ENCODE measurements at regions not wholly inside any gene's neighbourhood (a gene's known extent, or its start where the extent isn't known, plus 50 kb on each side); places are given as distances from the start of the nearest gene placed in this dataset.
"Not testable (repeated sequence)": the region's sequence is repeated elsewhere in the genome, so short reads cannot be mapped to it uniquely, and the experiment has no call there.

DNA sequence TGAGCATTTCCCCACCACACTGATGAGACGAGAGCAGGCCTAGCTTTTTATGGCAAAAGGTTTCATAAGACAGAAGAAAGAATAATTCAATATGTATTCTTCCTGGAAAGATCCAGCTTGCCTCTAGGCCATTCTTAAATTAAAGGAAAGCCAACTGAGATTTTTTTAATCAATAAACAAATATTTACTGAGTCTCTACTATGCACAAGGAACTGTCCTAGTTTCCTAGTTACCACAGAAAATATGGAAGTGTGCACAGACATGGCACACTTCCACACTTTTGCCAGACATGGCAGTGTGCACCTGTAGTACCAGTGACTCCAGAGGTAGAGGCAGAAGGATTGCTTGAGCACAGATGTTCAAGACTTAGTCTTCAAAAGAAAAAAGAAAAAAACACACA lies 281.0 kb downstream of the CETN3 start:
- DNase-seq = no peak

DNA sequence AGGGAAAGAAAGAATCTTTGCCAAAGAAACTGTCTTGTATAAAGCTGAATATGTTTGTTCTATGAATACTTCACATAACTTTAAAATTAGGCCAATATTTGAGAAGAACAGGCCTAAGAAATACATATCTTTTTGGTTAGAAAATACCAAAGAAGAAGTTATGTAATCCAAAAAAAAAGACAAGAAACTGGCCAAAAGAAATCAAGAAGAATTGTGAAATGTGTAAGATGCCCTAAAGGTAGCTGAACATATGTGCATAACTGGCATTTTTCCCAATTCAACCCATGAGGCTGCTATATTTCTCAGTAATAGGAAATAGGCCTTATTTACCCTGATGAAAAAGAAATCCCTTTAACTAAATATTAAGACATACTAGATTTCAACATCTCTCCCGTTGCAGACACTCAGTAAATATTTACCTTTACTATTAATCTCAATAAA lies 290.0 kb downstream of the CETN3 start:
- no peak for DNase-seq

DNA sequence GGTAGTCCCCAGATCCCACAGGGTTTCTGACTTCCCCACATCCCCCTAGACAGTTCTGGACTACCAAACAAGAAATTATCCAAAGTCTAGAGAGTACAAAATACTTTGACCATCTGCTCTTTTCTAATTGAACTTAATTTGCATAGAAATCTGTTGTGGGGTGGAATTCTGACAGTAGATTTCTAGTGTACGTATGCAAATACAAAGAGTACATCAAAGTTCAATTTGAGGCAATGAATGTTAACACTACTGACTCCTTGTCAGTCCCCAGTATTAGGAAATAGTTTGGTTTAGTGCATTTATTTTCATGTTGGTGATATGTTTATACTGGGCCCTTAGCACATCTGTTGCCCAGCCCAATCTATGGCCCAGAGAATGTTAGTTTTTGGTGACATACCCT lies 292.6 kb downstream of the CETN3 start:
- peak; percentile 1 for DNase-seq

DNA sequence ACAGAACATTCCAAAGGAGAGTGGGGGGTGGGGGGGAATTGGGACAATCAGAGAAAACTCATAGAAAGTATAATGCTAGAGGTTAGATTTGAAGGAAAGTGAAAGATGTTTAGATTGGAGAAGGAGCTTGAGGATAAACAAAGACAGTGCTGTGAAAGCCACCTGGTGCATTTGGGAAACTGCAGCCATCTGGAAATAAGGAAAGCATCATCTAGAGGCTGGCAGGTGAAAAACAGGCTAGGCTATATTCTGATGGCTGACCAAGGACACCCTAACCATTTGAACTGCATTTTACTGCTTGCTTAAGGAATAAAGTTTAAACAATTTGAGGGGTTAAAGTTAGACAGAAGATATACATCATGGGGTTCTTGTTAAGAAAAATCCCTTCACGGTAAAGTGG lies 296.4 kb downstream of the CETN3 start:
- DNase-seq = no peak

DNA sequence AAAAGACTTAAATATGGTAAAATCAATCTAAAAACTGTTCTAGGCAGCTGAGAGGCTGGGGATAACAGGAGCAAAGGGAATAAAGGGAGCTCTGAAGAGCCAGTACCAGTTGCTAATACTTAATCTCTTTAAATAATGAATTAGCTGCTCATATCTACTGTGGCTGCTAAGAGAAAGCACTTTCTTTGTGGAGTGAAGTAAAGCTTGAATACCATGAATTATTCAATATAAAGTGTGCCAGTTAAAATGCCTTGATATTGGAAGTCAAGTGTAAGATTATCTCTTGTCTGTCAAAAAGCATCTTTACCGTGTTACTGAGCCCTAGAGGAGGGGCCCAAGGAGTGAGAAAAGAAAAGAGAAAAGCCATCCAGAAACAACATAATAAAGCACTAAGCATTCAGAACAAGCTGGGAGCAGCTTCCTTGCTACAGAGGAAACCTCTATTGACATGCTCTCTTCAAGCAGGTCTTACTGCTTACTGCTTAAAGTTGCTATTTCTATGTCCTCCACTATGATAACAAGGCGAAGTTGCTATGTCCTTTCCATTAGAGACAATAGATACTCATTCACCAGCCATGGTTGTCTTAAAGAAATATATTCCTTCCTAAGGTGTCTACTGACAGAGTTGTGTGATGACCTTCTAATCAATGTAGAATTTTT lies 297.4 kb downstream of the CETN3 start:
- DNase-seq = no peak

DNA sequence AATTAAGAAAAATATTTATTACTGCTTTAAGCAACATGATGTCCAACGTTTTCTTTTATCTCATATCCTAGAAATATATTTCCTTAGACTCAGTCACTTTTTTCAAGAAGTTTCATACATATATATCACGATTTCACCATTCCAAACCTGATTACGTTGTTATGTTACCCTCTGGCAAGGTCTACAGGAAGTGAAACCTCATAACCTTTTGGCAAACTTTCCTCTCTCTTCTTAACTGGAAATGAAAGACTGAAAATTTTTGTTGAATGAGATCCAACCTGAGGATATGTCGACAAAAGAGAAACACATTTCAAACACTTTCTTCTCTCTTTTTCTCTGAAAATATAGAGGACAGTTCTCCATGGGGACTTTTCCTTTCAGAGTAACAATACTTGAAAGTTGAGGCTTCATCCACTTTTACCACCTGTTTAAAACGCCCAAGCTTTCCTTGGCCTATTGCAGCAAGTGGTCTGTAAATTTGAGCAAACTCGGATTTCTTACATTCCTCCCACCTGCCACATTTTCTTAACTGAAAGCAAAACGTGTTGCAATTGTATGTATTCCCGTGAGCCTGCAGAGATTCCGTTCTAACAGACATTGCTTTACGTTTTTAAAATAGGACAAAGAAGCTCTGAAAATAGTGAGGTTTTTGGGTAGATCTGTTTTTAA lies 298.1 kb downstream of the CETN3 start:
- DNase-seq = no peak

DNA sequence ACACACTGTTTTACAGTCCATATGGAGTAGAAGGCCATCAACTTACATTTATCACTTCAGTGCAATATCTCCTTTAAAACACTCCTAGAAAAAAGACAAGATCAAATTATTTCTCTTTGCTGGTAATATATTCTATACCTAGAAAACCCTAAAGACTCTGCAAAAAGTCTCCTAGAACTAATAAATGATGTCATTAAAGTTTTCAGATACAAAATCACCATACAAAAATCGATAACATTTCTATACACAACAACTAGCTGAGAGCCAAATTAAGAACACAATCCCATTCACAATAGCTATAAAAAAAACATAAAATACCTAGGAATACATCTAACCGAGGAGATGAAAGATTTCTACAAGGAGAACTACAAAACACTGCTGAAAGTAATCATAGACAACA lies 300.3 kb downstream of the CETN3 start:
- no peak for DNase-seq

DNA sequence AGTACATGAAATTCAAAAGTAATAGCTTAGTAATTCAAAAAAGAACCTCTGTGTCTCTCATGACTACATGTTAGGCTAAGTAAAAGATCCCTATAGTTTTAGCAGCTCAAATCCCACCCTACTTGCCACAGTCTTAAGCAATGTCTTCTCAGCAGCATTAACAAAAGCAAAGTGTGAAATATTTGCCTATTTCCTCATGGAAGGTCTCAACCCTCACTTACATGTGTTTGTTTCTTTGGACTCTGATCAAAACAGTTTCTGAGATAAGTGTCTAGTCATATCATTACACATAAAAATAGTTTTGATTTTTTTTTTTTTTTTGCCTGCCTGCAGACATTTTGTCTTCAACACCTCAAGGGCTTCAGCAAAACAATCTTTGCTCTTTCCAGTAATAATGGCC lies 310.5 kb downstream of the CETN3 start:
- no peak for DNase-seq

DNA sequence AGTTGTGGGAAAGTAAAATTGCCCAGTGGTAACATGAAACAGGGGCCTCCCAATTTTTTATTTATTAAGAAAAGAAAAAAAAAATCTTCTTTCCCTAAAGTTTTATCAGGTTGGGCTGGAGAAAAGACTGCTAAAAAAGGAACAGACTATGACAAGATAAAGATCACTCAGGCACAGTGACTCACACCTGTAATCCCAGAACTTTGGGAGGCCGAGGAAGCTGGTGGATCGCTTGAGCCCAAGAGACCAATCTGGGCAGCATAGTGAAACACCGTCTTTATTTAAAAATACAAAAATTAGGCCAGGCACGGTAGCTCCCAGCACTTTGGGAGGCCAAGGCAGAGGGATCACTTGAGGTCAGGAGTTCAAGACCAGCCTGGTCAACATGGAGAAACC lies 312.5 kb downstream of the CETN3 start:
- DNase-seq = no peak

DNA sequence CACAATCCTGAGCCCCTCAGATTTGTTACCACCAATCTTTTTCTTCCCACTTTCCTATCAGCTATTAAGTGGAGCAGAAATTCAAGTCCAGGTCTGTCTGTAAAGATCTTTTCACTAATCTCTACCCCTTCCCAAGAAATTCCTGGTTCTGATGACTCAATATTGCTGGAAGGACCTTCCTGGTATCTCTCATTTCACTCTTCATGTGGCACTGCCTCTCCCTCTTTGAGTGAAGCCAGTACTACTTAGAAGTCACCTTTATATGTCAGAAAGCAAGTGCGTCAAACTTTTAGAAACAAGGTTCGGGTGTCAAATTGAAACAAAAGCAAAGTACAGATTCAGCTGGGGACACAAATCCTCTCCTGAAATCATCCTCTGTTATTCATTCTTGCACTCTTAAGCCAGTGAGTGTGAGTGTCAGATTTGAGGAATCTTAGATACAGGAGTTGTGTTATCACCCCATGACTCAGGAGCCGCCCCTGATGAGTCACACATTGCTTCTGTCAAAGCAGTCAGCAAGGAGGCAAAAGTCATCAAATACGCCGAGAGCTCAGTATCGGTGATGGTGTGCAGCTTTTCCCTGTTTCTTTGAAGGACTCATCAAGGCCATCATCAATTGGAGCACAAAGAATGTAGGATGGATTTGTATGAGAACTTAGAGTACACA lies 313.0 kb downstream of the CETN3 start:
- DNase-seq = no peak

DNA sequence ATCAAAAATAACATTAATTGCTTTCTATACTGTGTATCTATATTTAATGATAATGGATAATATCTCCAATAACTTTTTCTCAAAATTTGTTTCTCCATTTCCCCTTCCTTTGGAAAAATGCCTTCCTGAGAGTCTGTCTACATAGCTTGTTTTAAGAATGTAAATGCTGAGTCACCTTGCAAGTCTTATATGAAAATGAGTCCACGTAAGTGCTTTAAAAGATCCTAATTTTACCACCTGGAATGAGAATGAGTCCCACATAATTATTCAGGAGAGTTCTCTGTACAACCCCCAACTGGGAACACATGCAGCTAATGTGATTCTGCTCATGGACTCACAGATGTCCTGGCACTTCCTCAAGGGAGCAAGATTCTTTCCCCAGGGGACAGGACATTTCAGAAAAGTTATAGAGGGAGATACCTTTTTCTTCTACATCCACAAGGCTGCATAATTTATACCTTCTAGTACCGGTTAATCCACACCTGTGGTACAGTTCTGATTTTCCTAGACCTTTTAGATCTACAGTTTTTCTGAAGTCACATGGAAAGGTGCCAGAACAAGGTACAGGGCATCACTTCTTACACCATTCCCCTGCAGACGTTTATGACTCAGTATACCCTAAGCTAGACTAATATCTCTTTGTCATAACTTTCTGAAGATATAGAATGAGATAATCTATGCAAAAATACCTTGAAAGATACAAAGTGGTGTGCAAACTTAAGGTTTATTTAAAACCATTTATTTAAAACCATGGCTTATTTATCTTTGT lies 314.1 kb downstream of the CETN3 start:
- DNase-seq = no peak

DNA sequence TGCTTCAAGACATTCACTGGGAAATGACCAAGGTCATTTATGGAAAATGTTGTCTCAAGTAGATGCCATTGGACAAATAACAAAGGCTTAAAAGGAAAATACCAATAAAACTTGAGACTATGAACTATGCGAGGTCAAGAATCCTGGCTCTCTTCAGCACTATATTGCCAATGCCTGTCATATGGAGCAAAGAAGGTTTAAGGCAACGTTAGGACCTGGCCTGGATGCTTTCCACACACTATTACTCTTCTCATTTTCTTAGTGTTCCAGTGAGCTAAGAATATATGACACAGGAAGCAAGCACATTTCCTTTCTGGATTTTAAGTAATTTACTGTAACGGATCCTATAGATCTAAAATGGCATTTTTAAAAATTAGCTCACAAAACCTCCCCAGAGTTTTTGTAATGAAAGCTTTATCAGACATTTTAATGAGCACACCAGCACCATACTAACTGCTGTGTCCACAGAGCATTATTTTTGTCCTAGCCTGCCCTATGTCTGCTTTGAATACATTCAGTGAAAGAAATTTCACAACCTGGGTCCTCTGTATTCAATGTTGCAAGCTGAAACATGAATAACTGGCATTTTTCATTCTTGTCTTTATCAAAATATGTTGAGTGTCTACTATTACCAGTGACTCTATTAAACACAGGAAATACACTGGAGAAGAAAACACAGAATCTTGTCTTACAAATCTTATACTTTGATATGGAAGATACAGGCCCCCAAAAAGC lies 315.6 kb downstream of the CETN3 start:
- DNase-seq = no peak

DNA sequence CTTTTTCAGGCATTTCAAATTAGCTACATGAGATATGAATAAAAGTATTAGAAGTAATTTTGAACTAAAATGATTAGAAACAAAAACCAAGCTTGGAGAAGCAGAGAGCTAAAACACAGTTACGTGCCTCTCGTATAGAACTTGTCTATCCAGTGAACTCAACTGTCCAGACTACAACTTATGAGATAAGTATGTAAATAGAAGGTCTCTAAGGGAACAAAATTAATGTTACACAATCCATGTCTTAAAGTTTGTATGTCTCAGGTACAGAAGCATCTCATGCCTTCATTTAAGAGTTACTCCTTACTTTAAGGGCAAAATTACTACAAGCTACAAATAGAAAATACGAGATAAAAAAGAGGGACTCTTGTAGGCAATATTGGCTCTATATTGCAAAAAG lies 316.8 kb downstream of the CETN3 start:
- DNase-seq = no peak

DNA sequence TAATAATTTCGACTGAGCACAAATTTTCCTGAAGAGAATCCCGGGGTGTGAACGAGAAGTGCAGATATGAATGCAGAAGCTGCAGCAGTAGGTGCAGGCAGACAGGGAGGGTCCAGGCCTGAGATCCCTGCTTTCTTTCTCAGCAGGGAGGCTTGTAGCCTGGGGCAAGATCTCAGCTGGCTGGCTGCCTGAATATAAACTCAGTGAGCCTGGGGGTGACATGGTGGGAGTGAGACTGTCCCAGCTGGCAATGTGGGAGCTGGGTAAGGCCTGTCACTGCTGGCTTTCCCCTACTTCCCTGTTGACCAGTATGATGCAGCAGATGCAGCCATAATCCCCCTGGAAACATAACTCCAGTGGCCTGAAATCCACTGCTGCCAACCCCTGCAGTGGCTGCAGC lies 325.2 kb downstream of the CETN3 start:
- DNase-seq = no peak

DNA sequence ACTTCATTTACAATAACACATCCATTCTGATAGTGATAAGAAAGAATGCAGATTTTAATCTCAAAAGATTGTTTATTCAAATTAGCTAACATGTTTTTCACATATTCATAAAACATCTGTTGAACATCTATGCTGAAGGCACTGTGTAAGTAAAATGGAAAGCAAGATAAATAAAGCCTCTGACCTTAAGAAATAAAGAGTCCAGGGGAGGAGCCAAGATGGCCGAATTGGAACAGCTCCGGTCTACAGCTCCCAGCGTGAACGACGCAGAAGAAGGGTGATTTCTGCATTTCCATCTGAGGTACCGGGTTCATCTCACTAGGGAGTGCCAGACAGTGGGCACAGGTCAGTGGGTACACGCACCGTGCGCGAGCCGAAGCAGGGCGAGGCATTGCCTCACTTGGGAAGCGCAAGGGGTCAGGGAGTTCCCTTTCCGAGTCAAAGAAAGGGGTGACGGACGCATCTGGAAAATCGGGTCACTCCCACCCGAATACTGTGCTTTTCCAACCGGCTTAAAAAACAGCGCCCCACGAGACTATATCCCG lies 336.5 kb downstream of the CETN3 start:
- DNase-seq = not testable (repeated sequence)

DNA sequence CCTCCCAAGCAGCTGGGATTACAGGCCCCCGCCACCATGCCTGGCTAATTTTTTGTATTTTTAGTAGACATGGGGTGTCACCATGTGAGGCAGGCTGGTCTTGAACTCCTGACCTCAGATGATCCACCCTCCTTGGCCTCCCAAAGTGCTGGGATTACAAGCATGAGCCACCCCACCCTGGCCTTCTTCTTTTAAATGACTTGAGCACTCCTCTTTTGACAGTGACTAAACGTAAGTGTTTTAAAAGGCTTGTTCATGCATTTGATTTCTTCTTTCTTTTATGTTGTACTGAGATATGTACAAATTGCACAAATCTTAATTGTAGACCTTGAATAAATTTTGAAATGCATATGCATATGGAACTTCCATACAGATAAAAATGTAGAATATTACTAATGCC lies 337.9 kb downstream of the CETN3 start:
- no peak for DNase-seq

DNA sequence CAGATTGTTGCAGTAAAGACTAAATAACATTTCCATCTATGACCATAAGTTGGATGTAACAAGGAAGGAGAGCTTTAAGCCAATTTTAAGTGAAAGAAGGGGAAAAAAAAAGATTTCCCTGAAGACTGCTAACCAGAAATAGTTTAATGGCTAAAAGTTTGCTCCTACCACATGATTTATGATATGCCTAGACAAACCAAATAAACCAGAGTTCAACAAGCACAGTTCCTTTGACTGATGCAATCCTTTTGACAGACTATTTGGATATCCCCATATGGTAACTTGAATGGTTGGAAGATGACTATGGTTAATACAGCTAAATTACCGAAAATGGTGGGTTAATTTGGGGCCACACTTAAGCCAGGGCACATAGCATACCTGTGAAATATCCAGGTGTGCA lies 338.5 kb downstream of the CETN3 start:
- DNase-seq = no peak

DNA sequence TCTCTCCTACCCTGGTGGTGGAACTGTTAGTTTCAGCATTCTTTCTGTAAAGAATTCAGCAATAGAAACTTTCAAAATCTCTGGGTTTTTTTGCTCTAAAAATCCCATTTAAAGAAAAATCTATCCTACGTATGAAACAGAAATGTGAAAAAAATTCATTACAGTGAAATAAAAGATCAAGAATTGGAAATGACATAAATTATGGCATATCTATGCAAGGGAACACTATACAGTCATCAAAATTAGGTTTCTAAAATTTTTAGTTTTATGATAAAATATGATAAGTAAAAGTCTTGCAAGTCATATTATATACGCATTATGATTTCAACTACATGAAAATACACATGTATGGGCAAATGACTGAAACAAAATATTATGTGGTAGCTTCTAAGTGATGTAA lies 342.6 kb downstream of the CETN3 start:
- DNase-seq = no peak

DNA sequence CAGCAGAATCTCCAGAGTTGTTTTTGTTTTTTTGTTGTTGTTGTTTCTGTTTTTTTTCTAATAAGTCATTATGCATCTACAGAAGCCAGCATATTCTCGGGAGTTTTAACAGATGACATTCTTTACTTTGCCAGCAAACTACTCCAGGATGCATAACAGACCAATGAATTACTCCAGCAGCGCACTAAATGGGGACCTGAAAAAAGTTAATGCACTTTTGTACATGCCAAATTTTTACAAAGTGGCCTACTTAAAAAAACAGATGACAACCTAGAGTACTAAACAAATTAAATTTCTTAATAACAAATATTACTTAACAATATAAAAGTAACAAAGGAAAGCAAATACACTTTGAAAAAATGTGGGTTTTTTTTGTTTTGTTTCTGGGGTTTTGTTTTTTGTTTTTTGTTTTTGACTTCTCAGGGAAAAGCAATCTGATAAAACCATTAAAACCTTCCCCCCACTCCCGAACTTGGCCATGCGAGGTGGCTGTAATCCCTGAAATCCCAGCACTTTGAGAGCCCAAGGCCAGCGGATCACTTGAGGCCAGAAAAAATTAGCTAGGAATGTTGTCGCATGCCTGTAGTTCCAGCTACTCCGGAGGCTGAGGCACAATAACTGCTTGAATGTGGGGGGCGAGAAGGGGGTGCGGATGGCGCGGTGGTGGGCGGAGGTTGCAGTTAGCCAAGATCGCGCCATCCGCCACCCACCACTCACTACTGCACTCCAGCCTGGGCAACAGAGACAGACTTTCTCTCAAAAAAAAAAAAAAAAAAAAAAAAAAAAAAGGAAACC lies 352.4 kb downstream of the CETN3 start:
- no peak for DNase-seq

DNA sequence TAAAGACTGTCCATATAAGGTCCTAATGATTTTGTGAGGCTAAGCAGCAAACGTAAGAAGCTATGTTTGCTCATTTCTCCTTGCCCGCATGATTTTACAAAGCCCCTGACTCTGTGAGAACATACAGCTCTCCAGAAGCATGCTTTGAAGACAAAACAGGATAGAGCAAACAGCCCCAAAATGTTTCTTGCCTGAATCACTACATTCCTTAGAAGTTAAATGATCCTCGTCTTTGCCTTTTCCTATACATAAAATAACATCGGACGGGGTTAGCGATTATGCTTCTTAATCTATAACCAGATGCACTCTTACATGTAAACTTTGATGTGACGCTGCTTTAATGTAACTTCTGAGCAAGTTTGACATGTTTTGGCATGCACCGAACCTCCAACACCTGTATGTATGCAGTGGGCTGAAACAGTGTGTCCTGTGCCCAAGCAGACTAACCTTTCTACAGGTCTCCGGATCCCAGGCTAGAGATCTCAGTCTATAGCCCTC lies 353.7 kb downstream of the CETN3 start:
- no peak for DNase-seq

DNA sequence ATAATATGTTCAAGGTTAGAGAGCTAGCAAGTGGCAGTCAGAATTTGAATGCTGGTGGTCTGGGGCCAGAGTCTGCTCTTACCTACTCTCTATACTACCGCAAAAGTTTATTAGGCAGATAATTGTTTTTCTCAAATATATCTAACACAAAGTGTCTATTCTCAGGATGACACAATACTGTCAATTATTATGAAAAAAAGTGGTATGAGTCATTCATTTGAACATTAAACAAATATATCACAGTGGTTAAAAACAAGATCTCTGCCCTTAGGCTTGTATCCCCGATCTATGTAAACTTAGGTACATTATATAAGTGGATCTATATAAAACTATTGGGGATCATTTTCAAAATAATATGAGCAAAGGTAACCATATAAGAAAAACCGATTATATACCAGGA lies 354.9 kb downstream of the CETN3 start:
- DNase-seq = no peak

DNA sequence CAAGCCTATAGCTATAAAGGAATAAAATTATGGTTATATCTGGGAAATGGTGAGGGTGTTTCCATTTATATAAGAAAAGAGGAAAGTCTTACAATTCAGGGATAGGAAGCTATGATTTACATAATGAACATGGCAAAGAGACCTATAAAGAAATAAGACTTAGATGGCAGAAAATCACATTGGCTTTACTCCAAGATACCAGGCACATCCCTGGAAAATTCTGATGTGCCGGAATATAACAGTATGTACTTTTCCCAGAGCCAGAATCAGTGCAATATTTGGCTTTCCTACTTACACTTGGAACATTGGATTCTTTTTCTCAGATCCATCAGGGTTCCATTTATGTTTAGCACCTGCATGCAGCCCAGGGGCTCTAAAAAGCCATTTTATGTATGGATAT lies 357.8 kb downstream of the CETN3 start:
- no peak for DNase-seq

Measured in NCI-H1048 (cell line).